ENCODE measurements at regions not wholly inside any gene's neighbourhood (a gene's known extent, or its start where the extent isn't known, plus 50 kb on each side); places are given as distances from the start of the nearest gene placed in this dataset.

- H2AFZ ChIP-seq (ENCODE audit: low read length) = no peak overlapping the region
- in situ Hi-C loops (cut with HindIII; ENCODE audit: extremely low pct_ligation_motif_present, low pct_unique_long_range_greater_than_20kb) (loop anchor here (25.0 kb wide), 1 partner anchor 446 kb away; the partner anchor contains the start of gene B4GALT7), intact Hi-C loops (cut with micrococcal nuclease; ENCODE audit: unreplicated experiment) (no loop called here)
- FAIRE-seq (no peak), ATAC-seq (no peak), DNase-seq (ENCODE audit: low spot score) (no peak)
- H3K9ac ChIP-seq (ENCODE audit: insufficient read depth, low read depth, low read length) = no peak overlapping the region
- TF ChIP-seq PAF1 (CRISPR knock-in tag; IDR thresholded peaks at IDR 0.05) = no peak
- TF ChIP-seq, protein P1, sequence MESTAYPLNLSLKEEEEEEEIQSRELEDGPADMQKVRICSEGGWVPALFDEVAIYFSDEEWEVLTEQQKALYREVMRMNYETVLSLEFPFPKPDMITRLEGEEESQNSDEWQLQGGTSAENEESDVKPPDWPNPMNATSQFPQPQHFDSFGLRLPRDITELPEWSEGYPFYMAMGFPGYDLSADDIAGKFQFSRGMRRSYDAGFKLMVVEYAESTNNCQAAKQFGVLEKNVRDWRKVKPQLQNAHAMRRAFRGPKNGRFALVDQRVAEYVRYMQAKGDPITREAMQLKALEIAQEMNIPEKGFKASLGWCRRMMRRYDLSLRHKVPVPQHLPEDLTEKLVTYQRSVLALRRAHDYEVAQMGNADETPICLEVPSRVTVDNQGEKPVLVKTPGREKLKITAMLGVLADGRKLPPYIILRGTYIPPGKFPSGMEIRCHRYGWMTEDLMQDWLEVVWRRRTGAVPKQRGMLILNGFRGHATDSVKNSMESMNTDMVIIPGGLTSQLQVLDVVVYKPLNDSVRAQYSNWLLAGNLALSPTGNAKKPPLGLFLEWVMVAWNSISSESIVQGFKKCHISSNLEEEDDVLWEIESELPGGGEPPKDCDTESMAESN (CRISPR knock-in tag; conservative IDR thresholded peaks at IDR 0.05) = no peak
- TF ChIP-seq LCORL (IDR thresholded peaks at IDR 0.05) = no peak
- TF ChIP-seq LCORL (CRISPR knock-in tag; IDR thresholded peaks at IDR 0.05) = no peak
- no peak for TF ChIP-seq ZNF101 (CRISPR knock-in tag; IDR thresholded peaks at IDR 0.05; ENCODE audit: borderline replicate concordance, low read depth)
- no peak for TF ChIP-seq ZNF652 (CRISPR knock-in tag; IDR thresholded peaks at IDR 0.05; ENCODE audit: borderline replicate concordance, low read depth)
- TF ChIP-seq DR1 (CRISPR knock-in tag; IDR thresholded peaks at IDR 0.05) = no peak
- no peak for TF ChIP-seq HCFC1 (IDR thresholded peaks at IDR 0.05; ENCODE audit: low read depth, low read length)
- TF ChIP-seq CCAR2 (optimal IDR thresholded peaks at IDR 0.05; ENCODE audit: low read depth, low read length) = no peak
- no peak for TF ChIP-seq RXRB (CRISPR knock-in tag; IDR thresholded peaks at IDR 0.05; ENCODE audit: borderline replicate concordance)
- no peak for TF ChIP-seq ZNF784 (CRISPR knock-in tag; IDR thresholded peaks at IDR 0.05; ENCODE audit: borderline replicate concordance)
- TF ChIP-seq CCDC6 (CRISPR knock-in tag; IDR thresholded peaks at IDR 0.05) = no peak
- TF ChIP-seq FIP1L1 (IDR thresholded peaks at IDR 0.05; ENCODE audit: borderline replicate concordance, insufficient read depth, low read depth, low read length) = no peak
- TF ChIP-seq CREBL2 (CRISPR knock-in tag; IDR thresholded peaks at IDR 0.05; ENCODE audit: borderline replicate concordance) = no peak
- no peak for TF ChIP-seq ZNF773 (CRISPR knock-in tag; IDR thresholded peaks at IDR 0.05; ENCODE audit: borderline replicate concordance)
- TF ChIP-seq SRF (IDR thresholded peaks at IDR 0.05; ENCODE audit: low read depth, low read length) = no peak
- no peak for TF ChIP-seq NCOA1 (CRISPR knock-in tag; IDR thresholded peaks at IDR 0.05)
- TF ChIP-seq, protein P2, sequence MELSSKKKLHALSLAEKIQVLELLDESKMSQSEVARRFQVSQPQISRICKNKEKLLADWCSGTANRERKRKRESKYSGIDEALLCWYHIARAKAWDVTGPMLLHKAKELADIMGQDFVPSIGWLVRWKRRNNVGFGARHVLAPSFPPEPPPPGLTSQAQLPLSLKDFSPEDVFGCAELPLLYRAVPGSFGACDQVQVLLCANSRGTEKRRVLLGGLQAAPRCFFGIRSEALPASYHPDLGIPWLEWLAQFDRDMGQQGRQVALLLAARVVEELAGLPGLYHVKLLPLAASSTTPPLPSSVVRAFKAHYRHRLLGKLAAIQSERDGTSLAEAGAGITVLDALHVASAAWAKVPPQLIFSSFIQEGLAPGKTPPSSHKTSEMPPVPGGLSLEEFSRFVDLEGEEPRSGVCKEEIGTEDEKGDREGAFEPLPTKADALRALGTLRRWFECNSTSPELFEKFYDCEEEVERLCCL (CRISPR knock-in tag; IDR thresholded peaks at IDR 0.05; ENCODE audit: borderline replicate concordance) = no peak
- TF ChIP-seq ZNF558 (CRISPR knock-in tag; IDR thresholded peaks at IDR 0.05; ENCODE audit: borderline replicate concordance) = no peak
- no peak for TF ChIP-seq TEF (CRISPR knock-in tag; IDR thresholded peaks at IDR 0.05)
- H3K79me2 ChIP-seq (ENCODE audit: insufficient read depth, low read length) = no peaks in the 10 kb centered on the region
- H3K4me1 ChIP-seq (ENCODE audit: insufficient read depth, low read length) = no peaks in the 10 kb centered on the region
- no peaks in the 10 kb centered on the region for H3K9me3 ChIP-seq (ENCODE audit: low read length)
- H3K27ac ChIP-seq (ENCODE audit: extremely low read length, insufficient read depth, low read length) = no peak overlapping the region
- 0% methylated on average over 5 of the region's 7 CpGs for WGBS (ENCODE audit: low lambda C conversion rate)
- peaks cover 0 to 13% of the 10 kb centered on the region in 2 experiments; a peak in 1 of 5 replicates for H3K27me3 ChIP-seq (ENCODE audit: control insufficient read depth in 1 of 2, insufficient read depth in 2 of 2, low read length in 2 of 2)
- H3K4me3 ChIP-seq (replicated peaks in 1 of 3; ENCODE audit: insufficient read depth in 1 of 3, low read depth in 2 of 3, low read length in 3 of 3) = no peak overlapping the region
- no TSS peak for BruUV-seq (replicated peaks)
- no peaks in the 10 kb centered on the region for H3K36me3 ChIP-seq (replicated peaks in 1 of 2; ENCODE audit: control insufficient read depth in 1 of 2, insufficient read depth in 2 of 2, low read length in 2 of 2)
- H4K20me1 ChIP-seq (ENCODE audit: insufficient read depth, low read length) = no peaks in the 10 kb centered on the region
- POLR2A ChIA-PET = no interaction called here
- H3K4me2 ChIP-seq (ENCODE audit: low read depth, low read length) = no peak overlapping the region
- CTCF ChIA-PET (ENCODE audit: low intra/inter-chr PET ratio, low total read pairs) = no interaction called here
These were observed 54.9 kb upstream of the N4BP3 start for GRCh38 chr5:178058321-178059012.

Data from HepG2 (cell line).